Bronchial epithelial cell (primary cell): ENCODE measurements at regions not wholly inside any gene's neighbourhood (a gene's known extent, or its start where the extent isn't known, plus 50 kb on each side); places are given as distances from the start of the nearest gene placed in this dataset.

Experiments used
- DNase-seq: peaks from one replicate; pipeline ENCODE4 v3.0.0-alpha.2; 2010; ENCODE audit warnings: low read depth
- FAIRE-seq: peaks from 2 replicates; lab custom pipeline; 2011; peaks lifted over from hg19 to GRCh38; lab: Jason Lieb, UNC
- H3K27me3 ChIP-seq: 2 replicates; pipeline ENCODE4 v1.5.1; 2011; ENCODE audit warnings: low read length; ENCODE audit not compliant: control insufficient read depth, insufficient read depth
- H3K36me3 ChIP-seq: 2 replicates; pipeline ENCODE4 v1.5.1; 2011; ENCODE audit warnings: low read length; ENCODE audit not compliant: control insufficient read depth, insufficient read depth
- H3K4me3 ChIP-seq: 2 replicates; pipeline ENCODE4 v1.5.1; 2011; ENCODE audit warnings: mild to moderate bottlenecking, low read depth, low read length, control low read depth
- CTCF ChIP-seq: IDR thresholded peaks from 2 replicates; pipeline ENCODE4 v1.5.1; 2011; ENCODE audit warnings: mild to moderate bottlenecking, moderate library complexity, low read length, control low read depth, inconsistent platforms; ENCODE audit not compliant: insufficient read depth, severe bottlenecking

- no peak for FAIRE-seq
These were observed 81.8 kb downstream of the NR2F2 start for GRCh38 chr15:96412045-96412905.

GRCh38 chr15:96412906-96413231 is 82.4 kb downstream of the NR2F2 start:
- no peaks in the 10 kb centered on the region for H3K36me3 ChIP-seq
- no peak for FAIRE-seq
- peak; percentile 21 for DNase-seq
- H3K4me3 ChIP-seq = no peak overlapping the region
- peaks cover 59% of the 10 kb centered on the region for H3K27me3 ChIP-seq
- no peak for TF ChIP-seq CTCF

More at GRCh38 chr15:96412045-96412905, 81.8 kb downstream of the NR2F2 start:
- Histone ChIP-seq H3K4me3 (no peak overlapping the region), H3K27me3 (peaks cover 57% of the 10 kb centered on the region), H3K36me3 (no peaks in the 10 kb centered on the region)
- DNase-seq = no peak
- no peak for TF ChIP-seq CTCF

- no peaks in the 10 kb centered on the region for H3K36me3 ChIP-seq
- no peak for DNase-seq
- H3K4me3 ChIP-seq = no peak overlapping the region
- peaks cover 54% of the 10 kb centered on the region for H3K27me3 ChIP-seq
- no peak for TF ChIP-seq CTCF
- FAIRE-seq = no peak
These were observed 83.2 kb downstream of the NR2F2 start for GRCh38 chr15:96413657-96414056.

GRCh38 chr15:96414875-96415274 is 84.4 kb downstream of the NR2F2 start:
- no peak for DNase-seq
- TF ChIP-seq CTCF = no peak
- no peak for FAIRE-seq
- no peak overlapping the region for H3K4me3 ChIP-seq
- peaks cover 46% of the 10 kb centered on the region for H3K27me3 ChIP-seq
- no peaks in the 10 kb centered on the region for H3K36me3 ChIP-seq

GRCh38 chr15:96415513-96416217 is 85.2 kb downstream of the NR2F2 start:
- no peak overlapping the region for H3K4me3 ChIP-seq
- no peak for TF ChIP-seq CTCF
- FAIRE-seq (no peak), DNase-seq (no peak)
- no peaks in the 10 kb centered on the region for H3K36me3 ChIP-seq
- peaks cover 39% of the 10 kb centered on the region for H3K27me3 ChIP-seq
